ACHN (cell line): ENCODE measurements at regions not wholly inside any gene's neighbourhood (a gene's known extent, or its start where the extent isn't known, plus 50 kb on each side); places are given as distances from the start of the nearest gene placed in this dataset.

Experiments used
- DNase-seq: peaks from one replicate; pipeline ENCODE4 v3.0.0-alpha.2; 2015
- in situ Hi-C: cut with HindIII; loops from 2 replicates; pipeline ENCODE4 v1.10.0; 2017; ENCODE audit warnings: low sequenced_read_pairs, low pct_ligation_motif_present, low pct_unique_long_range_greater_than_20kb

- DNase-seq = no peak
- in situ Hi-C loops = no loop called here
Measured at GRCh38 chr1:95408507-95409136, 174.6 kb downstream of the RWDD3 start.

DNA sequence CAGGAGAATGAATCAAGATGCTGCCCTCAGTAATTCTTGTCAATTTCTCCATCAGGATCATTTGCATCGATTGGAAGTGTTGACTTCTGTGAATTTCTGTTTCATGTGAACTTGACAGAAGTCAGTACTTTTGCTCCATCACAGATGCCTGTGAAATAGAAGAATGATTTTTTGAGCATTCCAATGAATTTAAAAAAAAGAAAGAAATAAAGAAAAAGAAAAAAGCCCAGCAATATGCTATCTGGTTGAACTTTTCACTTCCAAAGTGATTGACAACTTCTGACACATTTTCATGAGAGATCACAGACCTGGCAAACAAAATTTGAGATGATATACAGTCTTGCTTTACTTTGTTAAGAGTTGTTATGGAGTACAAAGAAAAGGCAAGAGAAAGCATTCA is 175.3 kb downstream of the RWDD3 start:
- in situ Hi-C loops = no loop called here
- no peak for DNase-seq

DNA sequence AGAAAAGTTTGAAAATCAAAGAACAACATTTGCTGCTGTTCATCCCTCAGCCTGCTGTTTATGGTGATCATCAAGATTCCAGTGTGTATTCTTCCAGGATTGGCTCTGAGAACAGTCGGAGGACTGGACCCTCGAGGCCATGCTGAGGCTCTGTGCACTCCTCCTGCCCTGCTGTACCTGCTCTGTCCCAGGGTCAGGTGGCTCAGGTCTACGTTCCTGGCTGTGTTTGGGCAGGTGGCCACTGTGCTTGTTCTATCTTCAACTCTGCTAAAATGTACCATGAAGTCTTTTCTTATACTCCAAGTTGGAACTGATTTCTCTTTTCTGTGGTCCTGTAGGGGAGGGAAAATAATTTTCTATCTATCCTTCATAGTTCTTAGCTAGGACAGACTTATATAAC is 175.9 kb downstream of the RWDD3 start:
- no peak for DNase-seq
- in situ Hi-C loops = no loop called here

DNA sequence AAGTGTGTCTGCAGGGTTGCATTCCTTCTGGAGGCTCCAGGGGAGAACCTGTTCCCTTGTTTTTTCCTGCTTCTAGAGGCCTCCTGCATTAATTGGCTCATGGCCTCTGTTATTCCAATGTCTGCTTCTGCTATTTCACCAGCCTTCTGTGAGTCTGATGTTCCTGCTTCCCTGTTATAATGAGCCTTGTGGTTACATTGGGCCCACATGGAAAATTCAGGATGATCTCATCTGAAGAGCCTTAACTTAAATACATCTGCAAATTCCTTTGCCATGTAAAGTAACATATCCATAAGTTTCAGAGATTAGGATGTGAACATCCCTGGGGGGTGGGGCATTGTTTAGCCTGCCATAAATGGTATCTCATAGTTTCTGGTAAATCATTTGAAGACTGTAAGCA is 181.1 kb downstream of the RWDD3 start:
- DNase-seq = no peak
- in situ Hi-C loops = no loop called here

DNA sequence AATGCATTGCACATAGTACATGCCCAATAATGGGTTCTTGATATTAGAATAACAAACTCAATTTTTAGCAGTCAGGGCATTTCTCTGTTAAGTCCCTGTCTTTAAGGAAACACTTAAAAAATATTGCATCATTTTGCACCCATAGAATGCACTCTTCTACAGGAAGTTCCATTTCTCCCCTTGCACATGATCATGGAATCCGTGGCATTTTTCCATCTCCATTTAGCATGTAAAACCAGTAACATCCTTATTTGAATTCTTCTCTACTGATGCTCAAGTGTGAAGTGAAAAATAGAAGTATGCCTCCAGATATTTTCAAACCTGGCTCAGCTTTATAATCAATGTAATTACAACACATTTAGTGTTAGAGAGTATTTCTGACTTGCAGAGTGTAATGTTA is 192.8 kb downstream of the RWDD3 start:
- no peak for DNase-seq
- in situ Hi-C loops = no loop called here

- in situ Hi-C loops = no loop called here
- no peak for DNase-seq
Measured at GRCh38 chr1:95427525-95427924, 193.5 kb downstream of the RWDD3 start.

DNA sequence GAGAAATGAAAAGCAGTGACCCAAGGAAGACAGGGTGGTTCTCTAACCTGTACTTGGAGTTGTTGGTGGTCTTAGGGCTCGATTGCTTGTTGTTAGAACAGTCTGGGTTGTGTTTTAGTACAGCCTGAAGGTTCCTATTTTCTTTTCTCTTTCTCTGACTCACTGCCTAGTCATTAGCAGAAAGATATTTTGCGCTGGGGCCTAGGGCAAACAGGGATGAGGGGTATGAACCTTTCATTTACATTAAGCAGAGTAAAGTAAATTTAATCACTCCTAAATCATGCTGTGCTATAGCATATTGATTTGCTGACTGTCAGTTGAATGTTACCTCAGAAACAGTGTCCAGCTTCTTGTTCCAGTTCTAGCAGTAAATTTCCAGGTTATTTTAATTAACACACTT is 197.2 kb downstream of the RWDD3 start:
- in situ Hi-C loops = no loop called here

GRCh38 chr1:95435611-95436010 is 201.6 kb downstream of the RWDD3 start:
- no peak for DNase-seq
- in situ Hi-C loops = no loop called here

More for the DNA sequence above, 197.2 kb downstream of the RWDD3 start:
- DNase-seq = no peak

DNA sequence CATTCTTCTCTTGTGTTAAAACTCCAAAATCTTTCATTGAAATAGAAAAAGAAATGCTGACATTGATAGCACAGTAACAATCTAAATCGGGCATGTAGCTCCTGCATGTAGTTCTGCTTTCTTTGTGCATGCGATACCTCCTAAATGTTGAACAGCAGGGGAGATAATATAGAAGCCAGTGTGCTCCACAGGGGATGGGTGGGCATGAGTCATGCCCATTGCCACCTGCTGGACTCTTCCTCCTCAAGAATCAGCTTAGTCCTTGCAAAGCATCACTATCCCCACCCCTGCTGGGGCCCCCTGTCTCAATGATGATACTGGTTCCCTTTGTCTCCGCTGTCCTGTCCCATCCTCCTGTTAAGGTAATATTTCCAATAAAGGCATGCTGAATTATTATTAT is 203.0 kb downstream of the RWDD3 start:
- DNase-seq = no peak
- in situ Hi-C loops = no loop called here

DNA sequence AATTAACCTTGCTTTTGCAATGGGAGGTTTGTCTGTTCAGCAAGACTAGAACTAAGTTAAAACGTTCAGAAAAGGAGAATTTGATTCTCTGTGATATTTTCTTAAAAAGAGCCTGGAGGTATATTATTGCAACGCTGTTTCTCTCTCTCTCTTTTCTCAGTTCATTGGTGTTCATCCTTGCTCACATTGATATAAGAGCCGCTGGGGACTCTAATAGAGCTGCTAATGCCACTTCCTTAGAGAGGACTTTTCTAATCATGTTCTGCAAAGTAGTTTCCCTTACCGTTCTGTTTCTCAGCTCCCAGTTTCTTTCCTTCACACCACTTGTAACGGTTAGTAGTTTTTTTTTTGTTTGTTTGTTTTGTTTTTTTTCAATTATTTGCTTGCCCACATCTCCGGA is 203.8 kb downstream of the RWDD3 start:
- no peak for DNase-seq

DNA sequence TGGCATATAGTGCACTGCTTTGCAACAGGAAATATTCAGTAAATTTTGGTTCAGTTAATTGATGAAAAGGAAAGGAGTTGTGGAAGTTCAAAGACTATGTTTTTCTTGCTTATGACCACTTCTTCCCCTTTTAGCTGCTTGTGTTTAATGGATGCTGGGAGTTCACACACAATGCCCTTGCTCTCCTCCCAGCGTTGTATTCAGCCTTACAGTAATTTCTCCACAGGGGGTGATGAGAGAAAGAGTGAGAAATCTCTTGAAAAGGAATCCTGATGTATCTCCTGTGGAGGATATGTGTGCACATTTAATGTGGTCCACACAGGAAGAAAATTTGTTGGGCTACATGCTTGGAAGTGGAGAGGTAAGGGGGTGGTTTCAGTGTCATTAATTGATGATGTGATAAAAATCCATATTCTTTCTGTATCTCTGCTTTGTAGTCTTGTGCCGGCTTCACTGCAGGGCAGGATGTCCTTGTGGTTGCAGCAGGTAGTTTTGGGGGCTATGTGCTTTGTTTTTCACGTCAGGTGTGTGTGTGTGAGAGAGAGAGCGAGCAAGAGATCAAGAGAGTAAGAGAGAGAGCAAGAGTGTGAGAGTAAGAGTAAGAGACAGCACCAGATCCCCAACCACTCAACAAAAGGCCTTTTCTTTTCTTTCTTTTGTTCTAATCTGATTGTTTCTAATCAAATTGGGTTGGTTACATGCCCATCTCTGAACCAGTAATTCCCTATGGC is 204.4 kb downstream of the RWDD3 start:
- DNase-seq = no peak
- in situ Hi-C loops = no loop called here

More for the DNA sequence above, 203.8 kb downstream of the RWDD3 start:
- in situ Hi-C loops = no loop called here

DNA sequence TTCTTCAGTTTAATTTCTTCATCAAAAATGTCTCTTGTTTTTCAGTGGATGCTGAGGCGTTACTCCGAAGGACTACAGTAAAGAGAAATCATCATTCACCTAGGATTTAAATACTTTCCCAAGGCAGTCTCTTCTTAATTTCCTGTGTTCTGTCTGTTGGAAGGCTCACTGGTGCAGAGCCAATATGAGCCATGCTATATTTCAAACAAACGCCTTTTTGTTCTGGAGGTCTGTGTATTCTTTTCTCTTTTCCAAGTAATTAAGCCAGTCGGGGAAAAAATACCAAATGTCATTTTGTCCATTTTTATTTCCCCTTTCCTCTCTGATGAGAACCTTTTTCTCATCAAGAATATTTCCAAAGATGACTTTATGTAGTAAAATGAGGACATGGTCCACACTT is 206.5 kb downstream of the RWDD3 start:
- no peak for DNase-seq
- in situ Hi-C loops = no loop called here

- DNase-seq = no peak
- in situ Hi-C loops = no loop called here
Measured at GRCh38 chr1:95449516-95449915, 215.5 kb downstream of the RWDD3 start.

GRCh38 chr1:95451054-95451453 is 217.0 kb downstream of the RWDD3 start:
- DNase-seq = peak; percentile 2

DNA sequence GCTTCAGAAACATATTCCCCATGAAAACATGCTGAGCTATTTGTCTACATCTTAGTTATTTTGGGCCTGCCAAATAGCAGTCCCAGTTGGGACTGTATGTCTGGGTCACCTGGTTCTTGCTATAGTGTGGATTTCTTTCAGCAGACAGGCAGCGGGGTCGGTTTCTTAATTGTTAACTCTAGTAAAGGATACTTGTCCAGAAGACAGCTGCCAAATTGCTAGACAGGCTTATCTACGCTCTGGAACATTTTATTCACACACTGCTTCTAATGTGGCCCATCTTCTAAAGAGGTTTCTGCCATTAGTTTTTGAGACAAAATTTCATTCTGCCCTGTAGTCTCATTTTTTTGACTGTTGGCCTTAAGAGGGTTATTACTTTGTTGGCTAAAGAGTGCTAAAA is 217.9 kb downstream of the RWDD3 start:
- in situ Hi-C loops = no loop called here

More at GRCh38 chr1:95451054-95451453, 217.0 kb downstream of the RWDD3 start:
- in situ Hi-C loops = no loop called here

GRCh38 chr1:95453053-95453452 is 219.0 kb downstream of the RWDD3 start:
- in situ Hi-C loops = no loop called here
- DNase-seq = no peak

More for the DNA sequence above, 217.9 kb downstream of the RWDD3 start:
- DNase-seq = no peak

DNA sequence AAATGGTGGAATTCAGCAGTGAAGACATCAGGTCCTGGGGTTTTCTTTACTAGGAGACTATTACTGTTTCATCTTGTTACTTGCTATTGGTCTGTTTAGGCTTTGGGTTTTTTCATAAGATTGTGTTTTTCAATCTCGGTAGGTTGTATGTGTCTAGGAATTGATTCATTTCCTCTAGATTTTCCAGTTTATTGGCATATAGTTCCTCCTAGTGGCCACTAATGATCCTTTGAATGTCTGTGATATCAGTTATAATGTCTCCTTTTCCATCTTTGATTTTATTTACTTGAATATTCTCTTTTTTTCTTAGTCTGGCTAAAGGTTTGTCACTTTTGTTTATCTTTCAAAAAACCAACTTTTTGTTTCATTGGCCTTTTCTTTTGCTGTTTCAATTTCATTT is 233.0 kb downstream of the RWDD3 start:
- DNase-seq = no peak
- in situ Hi-C loops = no loop called here

DNA sequence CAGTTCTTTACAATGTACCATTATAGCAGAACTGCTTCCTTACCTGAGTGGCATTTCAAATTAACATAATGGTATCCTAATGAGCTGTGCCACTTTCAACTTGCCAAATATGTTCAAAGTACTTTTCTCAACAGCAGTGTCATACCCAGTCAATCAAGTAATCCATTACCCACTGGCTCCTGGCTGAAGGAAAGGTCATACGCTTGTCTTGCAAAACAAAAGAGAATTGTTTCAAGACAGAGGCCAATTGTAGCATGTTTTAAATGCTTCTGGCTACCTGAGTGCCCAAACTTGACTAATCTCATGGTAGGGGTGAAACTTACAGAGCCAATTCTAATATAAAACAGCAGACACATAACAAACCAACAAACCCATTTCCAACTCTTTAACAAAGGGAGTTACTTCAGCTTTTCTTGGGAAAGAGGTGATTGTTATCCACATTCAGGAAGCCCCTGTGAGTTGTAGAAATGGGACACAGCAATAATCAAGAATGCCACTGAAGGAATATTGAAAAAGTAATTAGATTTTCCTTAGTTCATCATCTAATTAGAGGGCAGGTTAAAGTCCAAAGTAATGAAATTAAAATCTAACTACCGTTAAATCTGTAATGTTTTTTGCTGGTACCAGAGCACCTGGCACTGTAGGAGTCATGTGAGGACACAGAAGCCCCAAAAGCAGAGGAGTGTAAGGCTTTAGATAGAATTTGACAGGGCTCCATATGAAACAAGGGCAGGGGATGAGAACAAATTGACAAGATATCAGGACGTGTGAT is 241.9 kb downstream of the RWDD3 start:
- no peak for DNase-seq
- in situ Hi-C loops = no loop called here

DNA sequence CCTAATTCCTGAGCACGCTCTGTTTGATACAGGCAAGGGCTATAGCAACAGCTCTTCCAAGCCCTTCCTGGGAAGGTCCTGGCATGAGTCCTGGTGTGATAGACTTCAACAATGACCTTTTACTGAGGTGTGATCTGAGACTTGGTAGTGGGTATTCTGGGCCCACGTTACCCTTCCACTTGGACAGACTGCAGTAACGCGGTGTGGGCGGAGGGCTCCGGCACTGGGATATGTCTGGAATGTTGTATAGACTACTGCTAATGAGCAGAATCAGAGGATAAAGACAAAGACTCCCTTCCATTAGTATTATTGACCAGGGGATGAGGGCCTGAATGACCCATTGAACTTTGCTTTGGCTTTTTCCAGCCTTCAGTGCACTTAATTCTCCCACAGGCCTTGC is 262.3 kb downstream of the RWDD3 start:
- DNase-seq = no peak

DNA sequence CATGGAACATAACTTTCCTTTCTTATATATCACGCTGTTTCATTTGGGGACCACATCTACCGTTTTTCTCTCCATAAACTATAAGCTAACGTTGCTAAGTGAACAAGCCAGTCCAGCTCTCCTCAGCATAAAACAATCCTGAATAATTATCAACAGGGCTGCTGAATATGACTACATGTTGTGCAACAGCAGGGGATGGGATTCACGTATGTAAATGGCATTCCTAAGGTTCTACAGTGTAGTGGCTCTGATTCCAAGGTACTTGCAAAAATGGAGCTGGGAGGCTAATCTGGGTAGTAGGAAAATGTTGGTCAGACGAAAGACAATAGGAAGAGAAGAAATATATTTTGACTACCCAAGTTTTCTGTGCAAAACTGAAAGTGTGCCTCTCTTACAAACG is 262.8 kb downstream of the RWDD3 start:
- in situ Hi-C loops = no loop called here
- DNase-seq = no peak

More for the DNA sequence above, 262.3 kb downstream of the RWDD3 start:
- in situ Hi-C loops = no loop called here
